OCI-LY7 (cell line): ENCODE measurements at regions not wholly inside any gene's neighbourhood (a gene's known extent, or its start where the extent isn't known, plus 50 kb on each side); places are given as distances from the start of the nearest gene placed in this dataset.

Experiments
- BruUV-seq: library from RNA; stranded (reverse); fragments of 400-500 nt; replicated peaks from 2 replicates; lab custom pipeline; 2021; lab: Mats Ljungman, UMichigan
- CTCF ChIA-PET: fragments of 300-600 bp; sonication (Branson Sonifier 250); formaldehyde crosslinking; loops from one replicate; lab custom pipeline; 2022; ENCODE audit warnings: antibody characterized with exemption; ENCODE audit not compliant: unreplicated experiment; lab: Charles Lee
- POLR2A ChIA-PET: fragments of 300-600 bp; sonication (Branson Sonifier 250); formaldehyde crosslinking; loops from one replicate; lab custom pipeline; 2022; ENCODE audit warnings: antibody characterized with exemption; lab: Charles Lee
- DNase-seq: peaks from one replicate; pipeline ENCODE4 v3.0.0-alpha.2; 2015; ENCODE audit warnings: low spot score
- H2AFZ ChIP-seq: fragments of 200-600 bp; sonication (generic), shearing (Covaris generic); 2 replicates; pipeline ENCODE4 v1.6.1; 2014; ENCODE audit warnings: mild to moderate bottlenecking, antibody characterized with exemption, low read length, moderate library complexity
- H3K27ac ChIP-seq: fragments of 200-600 bp; sonication (generic); 2 replicates; pipeline ENCODE4 v1.5.1; 2014; ENCODE audit warnings: mixed run types, low read depth, mild to moderate bottlenecking, moderate library complexity, low read length, inconsistent platforms; ENCODE audit not compliant: poor library complexity, severe bottlenecking
- H3K36me3 ChIP-seq: fragments of 200-600 bp; sonication (generic); 2 replicates; pipeline ENCODE4 v1.6.1; 2014; ENCODE audit warnings: mild to moderate bottlenecking, antibody characterized with exemption, low read length, moderate library complexity, mixed read lengths; ENCODE audit not compliant: insufficient read depth
- H3K4me1 ChIP-seq: fragments of 200-600 bp; sonication (generic); 2 replicates; pipeline ENCODE4 v1.5.1; 2014; ENCODE audit warnings: mild to moderate bottlenecking, low read length; ENCODE audit not compliant: insufficient read depth, poor library complexity, severe bottlenecking
- H3K4me2 ChIP-seq: fragments of 200-600 bp; sonication (generic); 2 replicates; pipeline ENCODE4 v1.6.1; 2014; ENCODE audit warnings: mild to moderate bottlenecking, low read length
- H3K4me3 ChIP-seq: fragments of 200-600 bp; sonication (generic); 2 replicates; pipeline ENCODE4 v1.5.1; 2014; ENCODE audit warnings: mild to moderate bottlenecking, low read depth, low read length; ENCODE audit not compliant: poor library complexity, severe bottlenecking
- H3K79me2 ChIP-seq: fragments of 200-600 bp; sonication (generic); 2 replicates; pipeline ENCODE4 v1.6.1; 2016; ENCODE audit warnings: low read depth, mild to moderate bottlenecking, low read length, moderate library complexity, mixed read lengths; ENCODE audit not compliant: insufficient read depth
- H3K9me2 ChIP-seq: fragments of 200-600 bp; sonication (generic); 2 replicates; pipeline ENCODE4 v1.6.1; 2016; ENCODE audit warnings: mild to moderate bottlenecking, low read length, mixed read lengths; ENCODE audit not compliant: insufficient read depth
- H3K9me3 ChIP-seq: fragments of 200-600 bp; sonication (generic); 2 replicates; pipeline ENCODE4 v1.6.1; 2014; ENCODE audit warnings: mild to moderate bottlenecking, mixed run types, low read length, mixed read lengths
- H4K20me1 ChIP-seq: fragments of 200-600 bp; sonication (generic); 2 replicates; pipeline ENCODE4 v1.6.1; 2014; ENCODE audit warnings: mild to moderate bottlenecking, antibody characterized with exemption, low read length, moderate library complexity, mixed read lengths; ENCODE audit not compliant: insufficient read depth
- CTCF ChIP-seq: fragments of 200-600 bp; sonication (generic); conservative IDR thresholded peaks from 2 replicates; pipeline ENCODE4 v1.5.1; 2014; ENCODE audit warnings: mild to moderate bottlenecking, antibody characterized with exemption, low read length, moderate library complexity, mixed read lengths
- EZH2phosphoT487 ChIP-seq: fragments of 200-600 bp; sonication (generic); IDR thresholded peaks from 2 replicates; pipeline ENCODE4 v1.6.1; 2018; ENCODE audit warnings: low read depth, borderline replicate concordance, mild to moderate bottlenecking, mixed run types, antibody characterized with exemption, low read length, moderate library complexity, mixed read lengths
- intact Hi-C: fragments of 100-400 bp; cut with micrococcal nuclease; formaldehyde crosslinking; loops from one replicate; pipeline ENCODE4 v1.10.0; 2022; ENCODE audit not compliant: unreplicated experiment

GRCh38 chr14:27371209-27371608, 773.4 kb upstream of the NOVA1 start:
- POLR2A ChIA-PET = interaction anchor here (0.6 kb wide), 1 partner anchor 1360 kb away, joined by 4 read pairs; no protein-coding TSS in a partner anchor
- Histone ChIP-seq H3K9me2 (no peaks in the 10 kb centered on the region), H3K4me3 (no peak overlapping the region), H3K36me3 (no peaks in the 10 kb centered on the region), H2AFZ (no peak overlapping the region), H3K9me3 (peaks cover 16% of the 10 kb centered on the region; the same call in 1 of the 2 replicates), H3K79me2 (no peaks in the 10 kb centered on the region), H3K4me2 (no peak overlapping the region), H4K20me1 (no peaks in the 10 kb centered on the region), H3K27ac (no peak overlapping the region), H3K4me1 (no peaks in the 10 kb centered on the region)
- BruUV-seq = no TSS peak
- intact Hi-C loops = no loop called here
- CTCF ChIA-PET = no interaction called here
- DNase-seq = no peak
- TF ChIP-seq EZH2phosphoT487 (no peak), CTCF (no peak)

GRCh38 chr14:27371868-27372267, 774.0 kb upstream of the NOVA1 start:
- intact Hi-C loops = no loop called here
- Histone ChIP-seq H3K4me3 (no peak overlapping the region), H3K36me3 (no peaks in the 10 kb centered on the region), H3K27ac (no peak overlapping the region), H3K9me3 (peaks cover 16% of the 10 kb centered on the region; the same call in 1 of the 2 replicates), H3K4me1 (no peaks in the 10 kb centered on the region), H3K9me2 (no peaks in the 10 kb centered on the region), H3K4me2 (no peak overlapping the region), H3K79me2 (no peaks in the 10 kb centered on the region), H4K20me1 (no peaks in the 10 kb centered on the region), H2AFZ (no peak overlapping the region)
- TF ChIP-seq EZH2phosphoT487 = no peak
- no peak for TF ChIP-seq CTCF
- CTCF ChIA-PET = no interaction called here
- BruUV-seq = no TSS peak
- POLR2A ChIA-PET = interaction anchor here (0.6 kb wide), 1 partner anchor 1036 kb away, joined by 3 read pairs; no protein-coding TSS in a partner anchor
- no peak for DNase-seq

DNA sequence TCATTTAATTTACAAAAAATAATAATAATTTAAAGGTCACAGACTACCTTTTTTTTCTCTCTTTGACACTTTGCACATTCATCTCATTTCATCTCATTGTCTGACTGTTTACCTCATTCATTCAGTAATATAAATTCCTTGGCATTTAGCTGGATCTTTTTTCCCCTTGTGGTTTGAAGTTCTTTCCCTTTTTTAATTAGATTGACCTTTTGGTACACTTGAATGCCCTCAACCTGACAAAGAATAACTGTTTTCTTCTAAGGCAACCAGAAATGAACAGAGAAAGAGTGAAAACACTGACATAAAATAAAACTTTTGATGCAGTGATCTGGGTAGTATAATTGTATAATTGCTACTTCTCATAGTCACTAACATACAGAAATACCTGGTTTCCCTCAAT, 774.9 kb upstream of the NOVA1 start:
- POLR2A ChIA-PET = interaction anchor here (0.6 kb wide), 1 partner anchor 936 kb away, joined by 3 read pairs; no protein-coding TSS in a partner anchor
- intact Hi-C loops = no loop called here

More for the DNA sequence above, 774.9 kb upstream of the NOVA1 start:
- CTCF ChIA-PET = no interaction called here
- no peaks in the 10 kb centered on the region for H3K36me3 ChIP-seq
- no peak overlapping the region for H3K4me2 ChIP-seq
- H3K4me1 ChIP-seq = no peaks in the 10 kb centered on the region
- no peaks in the 10 kb centered on the region for H3K79me2 ChIP-seq
- TF ChIP-seq CTCF (no peak), EZH2phosphoT487 (no peak)
- no peak overlapping the region for H2AFZ ChIP-seq
- no peak overlapping the region for H3K27ac ChIP-seq
- peaks cover 16% of the 10 kb centered on the region; the same call in 1 of the 2 replicates for H3K9me3 ChIP-seq
- H3K4me3 ChIP-seq = no peak overlapping the region
- H4K20me1 ChIP-seq = no peaks in the 10 kb centered on the region
- no peaks in the 10 kb centered on the region for H3K9me2 ChIP-seq
- DNase-seq = no peak
- BruUV-seq = no TSS peak
